HG03565 (cell line): ENCODE measurements at regions not wholly inside any gene's neighbourhood (a gene's known extent, or its start where the extent isn't known, plus 50 kb on each side); places are given as distances from the start of the nearest gene placed in this dataset.
A peak's percentile ranks its signal among the peaks of the same experiment; 100 is the strongest.

Experiments used
- ATAC-seq: cut with Tn5 transposase; IDR thresholded peaks from one replicate; pipeline ENCODE4 v1.9.1; 2021; ENCODE audit warnings: mild to moderate bottlenecking, moderate library complexity; ENCODE audit not compliant: unreplicated experiment

DNA sequence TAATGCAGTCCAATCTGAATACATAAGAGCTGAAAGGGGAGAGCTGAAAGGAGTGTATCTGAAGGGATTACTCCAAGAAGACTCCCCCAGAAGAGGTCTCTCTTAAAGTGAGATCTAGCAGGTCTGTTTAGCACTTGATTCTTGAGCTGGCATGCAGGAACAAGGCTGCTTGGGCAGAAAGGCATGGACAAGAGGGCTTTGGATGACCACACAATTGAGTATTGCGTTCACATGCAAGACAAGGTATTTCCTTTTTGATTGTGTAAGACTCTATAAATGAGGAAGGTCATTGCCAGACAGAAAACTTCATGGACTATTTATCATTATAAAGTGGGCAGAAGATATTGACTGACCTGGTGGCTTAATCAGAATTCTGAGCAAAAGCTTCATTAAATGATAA is 145.5 kb upstream of the AFF2 start:
- ATAC-seq = no peak

DNA sequence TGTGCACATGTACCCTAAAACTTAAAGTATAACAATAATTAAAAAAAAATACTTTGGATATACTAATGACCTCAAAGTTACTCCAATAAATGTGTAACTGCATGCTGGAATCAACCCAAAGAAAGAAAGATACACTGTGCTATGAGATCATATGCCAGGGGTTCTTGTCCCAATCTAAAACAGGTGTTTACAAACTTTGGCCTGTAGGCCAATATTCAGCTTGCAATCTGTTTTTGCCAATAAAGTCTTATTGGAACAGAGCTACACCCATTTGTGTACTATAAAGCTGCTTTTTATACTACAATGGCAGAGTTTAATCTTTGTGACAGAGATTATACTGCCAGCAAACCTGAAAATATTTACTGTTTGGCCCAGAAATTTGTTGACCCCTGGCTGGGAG is 138.8 kb upstream of the AFF2 start:
- ATAC-seq = no peak

DNA sequence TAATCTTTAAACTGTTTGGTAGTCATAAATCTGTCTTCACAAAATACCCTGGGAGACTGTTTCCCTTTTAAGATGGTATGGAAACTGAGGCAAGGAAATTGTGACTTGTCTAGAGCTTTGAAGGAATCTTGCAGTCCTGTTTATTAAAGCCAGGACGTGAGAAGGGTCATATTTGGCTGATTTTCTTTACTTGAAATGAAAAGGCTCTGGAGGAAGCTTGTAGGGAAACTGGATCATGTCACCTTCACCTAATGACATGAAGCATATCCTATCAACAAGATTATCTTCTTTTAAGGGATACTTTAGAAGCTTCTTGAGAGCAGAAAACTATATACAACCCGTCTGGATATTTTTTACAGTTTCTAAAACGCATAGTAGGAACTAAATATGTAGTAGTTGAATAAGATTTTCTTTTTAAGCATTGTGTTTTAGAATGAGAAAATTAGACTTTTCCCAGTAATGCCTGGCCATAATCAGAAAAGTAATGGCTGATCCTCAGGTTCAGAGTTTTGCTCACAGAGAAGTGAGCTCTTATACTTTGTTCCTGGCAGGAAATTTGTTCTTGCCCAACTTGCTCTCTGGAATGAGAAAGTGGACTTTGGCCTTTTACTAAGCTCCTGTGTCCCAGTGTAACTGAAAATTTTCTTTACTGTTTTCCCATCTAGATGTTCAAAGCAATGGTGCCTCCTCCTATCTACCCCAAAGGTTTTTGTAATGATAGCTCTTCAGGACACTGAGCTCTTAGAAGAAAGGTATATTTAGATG is 136.8 kb upstream of the AFF2 start:
- no peak for ATAC-seq

DNA sequence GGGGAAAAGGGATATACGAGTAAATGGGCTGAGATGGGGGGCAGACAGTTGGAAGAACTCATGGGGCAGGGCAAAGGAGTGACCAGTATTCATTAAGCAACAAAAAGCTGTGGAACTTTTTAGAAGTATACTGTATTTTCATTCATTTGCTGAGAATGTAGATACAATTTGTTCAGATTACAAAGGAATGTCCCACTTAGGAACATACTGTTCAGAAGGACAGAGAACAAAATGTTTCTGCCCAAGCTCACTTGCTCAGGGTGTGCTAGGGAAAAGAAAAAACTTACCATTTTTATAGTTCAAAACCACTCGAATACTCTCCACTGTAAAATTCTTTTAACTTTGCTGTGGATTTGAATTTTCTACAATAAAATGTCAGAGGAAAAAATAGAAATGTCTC is 135.2 kb upstream of the AFF2 start:
- no peak for ATAC-seq

DNA sequence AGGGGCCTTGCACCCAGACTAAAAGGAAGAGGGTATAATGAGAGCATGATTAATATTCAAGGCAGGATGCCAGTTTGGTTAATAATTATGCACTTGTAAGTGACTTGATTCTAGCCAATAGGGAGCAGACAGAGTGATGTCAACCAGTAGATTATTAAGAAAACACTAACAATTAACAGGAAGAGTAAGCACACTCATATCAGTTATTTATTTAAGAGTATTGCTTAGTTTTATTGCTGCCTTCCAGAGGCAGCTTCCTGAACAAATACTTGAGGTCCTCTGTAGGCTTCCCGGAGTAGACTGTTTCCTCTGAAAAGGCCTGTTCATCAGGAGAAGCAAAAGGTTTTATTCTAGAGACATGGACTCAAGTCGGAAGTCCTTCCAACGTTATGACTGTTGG is 129.1 kb upstream of the AFF2 start:
- ATAC-seq = no peak

DNA sequence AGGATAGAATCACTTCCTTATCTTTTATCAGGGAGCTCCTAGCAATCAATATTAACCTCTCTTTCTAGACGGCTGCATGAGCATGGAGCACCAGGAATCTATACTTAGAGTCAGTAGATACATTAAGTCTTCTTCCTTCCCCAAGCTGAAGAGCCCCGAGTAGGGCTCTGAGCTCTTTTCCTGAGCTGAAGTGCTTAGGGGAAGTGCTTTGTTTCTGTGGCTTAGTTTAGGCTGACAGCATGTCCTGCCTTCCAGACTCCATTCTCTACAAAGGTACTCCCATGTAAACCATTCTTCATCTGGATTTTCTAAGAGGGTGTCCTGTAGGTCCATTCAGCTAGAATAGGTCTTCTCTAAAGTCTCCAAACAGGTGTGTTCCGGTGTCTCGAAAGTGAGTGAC is 127.5 kb upstream of the AFF2 start:
- no peak for ATAC-seq

DNA sequence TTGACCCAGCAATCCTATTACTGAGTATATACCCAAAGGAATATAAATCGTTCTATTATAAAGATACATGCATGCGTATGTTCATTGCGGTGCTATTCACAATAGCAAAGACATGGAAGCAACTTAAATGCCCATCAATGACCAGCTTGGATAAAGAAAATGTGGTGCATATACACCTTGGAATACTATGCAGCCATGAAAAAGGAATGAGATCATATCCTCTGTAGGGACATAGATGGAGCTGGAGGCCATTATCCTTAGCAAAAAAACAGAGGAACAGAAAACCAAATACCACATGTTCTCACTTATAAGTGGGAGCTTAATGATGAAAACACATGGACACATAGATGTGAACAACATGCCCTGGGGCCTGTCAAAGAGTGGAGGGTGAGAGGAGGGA is 124.1 kb upstream of the AFF2 start:
- no peak for ATAC-seq

DNA sequence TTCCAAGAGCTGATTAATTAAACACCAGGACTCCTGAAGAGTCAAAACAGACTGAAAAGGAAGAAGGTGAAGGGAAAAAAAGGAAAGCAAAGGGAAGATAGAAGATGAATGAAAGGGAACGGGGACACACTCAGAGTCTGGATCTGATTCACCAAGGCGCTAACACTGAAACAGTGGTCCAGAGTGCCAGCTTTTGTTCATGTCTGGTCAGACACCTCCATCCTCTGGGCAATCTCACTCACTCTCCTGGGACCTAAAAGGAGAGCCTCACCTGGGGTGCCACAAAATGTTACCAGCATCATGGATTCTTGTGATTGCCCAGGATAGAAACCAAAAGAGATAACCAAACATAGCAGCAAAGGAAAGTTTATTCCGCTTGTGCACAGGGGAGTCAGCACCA is 120.3 kb upstream of the AFF2 start:
- no peak for ATAC-seq

DNA sequence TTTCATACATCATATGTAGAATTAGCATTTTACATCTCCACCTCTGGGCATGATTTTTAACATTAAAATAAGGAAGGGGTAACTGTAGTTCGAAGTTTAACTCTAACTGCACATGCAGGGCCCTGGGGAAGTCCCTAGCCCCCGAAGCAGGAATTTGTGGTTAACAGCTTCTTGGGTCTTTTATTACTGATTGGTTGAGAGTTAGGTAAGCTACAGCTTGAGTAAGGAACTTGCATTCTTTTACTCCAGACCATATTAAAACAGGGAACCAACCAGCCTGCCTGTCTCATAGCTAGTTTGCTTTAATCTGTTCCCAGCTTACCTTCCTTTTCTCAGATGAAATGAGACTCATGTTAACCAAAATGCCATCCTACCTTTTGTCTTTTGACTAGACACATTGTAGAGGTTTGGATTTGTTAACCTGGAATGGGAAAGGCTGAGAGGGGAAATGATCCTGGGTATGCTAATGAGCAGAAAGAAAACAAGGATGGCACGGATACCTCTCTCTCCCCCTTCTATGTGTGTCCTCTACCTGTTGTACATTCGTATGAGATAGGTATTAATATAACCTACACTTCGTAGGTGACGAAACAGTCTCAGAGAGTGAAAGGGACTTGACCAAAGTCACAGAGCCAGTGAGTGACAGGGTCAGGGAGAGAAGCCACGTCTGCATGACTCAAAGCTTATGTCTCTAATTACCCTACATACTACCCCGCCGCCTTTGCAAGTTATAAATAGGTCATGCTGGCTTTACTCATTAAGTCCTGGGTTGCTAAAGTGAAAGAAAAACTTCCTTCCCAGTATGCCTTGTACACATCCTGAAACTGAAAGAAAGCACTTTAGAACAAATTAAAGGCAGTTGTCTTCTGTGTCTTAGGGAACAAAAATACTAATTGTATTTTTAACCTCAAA is 119.5 kb upstream of the AFF2 start:
- peak; percentile 93 for ATAC-seq

DNA sequence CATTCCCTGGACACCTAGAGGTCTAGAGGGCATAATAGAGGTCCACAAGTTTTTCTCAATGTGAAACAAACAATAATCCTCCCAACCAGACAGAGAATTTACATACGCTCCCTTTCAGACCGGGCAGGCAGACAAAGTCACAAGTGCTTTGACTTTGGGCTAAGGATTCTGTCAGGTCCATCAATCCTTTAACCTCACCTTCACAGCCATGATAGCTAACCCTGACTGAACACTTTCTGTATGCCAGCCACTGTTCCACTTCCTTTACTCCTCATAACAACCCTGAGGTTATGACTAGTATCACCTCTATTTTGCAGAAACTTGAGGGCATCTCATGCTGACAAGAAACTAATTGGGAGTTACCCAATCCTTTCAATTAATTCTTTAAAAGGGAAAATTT is 118.8 kb upstream of the AFF2 start:
- ATAC-seq = peak; percentile 7

DNA sequence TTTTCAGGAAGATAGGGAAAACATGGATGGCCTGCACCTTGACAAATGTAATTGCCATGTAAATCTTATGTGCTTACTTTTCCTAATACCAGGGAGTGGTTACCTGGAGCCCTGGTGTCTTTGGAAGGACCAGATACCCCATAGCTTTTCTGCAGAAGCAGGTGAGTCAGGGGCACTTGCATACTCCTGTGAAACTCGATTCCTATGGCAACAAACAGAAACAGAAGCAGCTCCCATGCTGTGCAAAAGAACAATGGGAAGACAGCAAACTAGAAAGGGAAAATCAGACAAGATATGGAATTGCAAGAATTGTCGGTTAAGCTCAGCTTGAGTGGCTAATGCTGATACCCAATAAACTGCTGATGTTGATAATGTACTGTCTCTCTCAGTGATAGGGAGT is 117.4 kb upstream of the AFF2 start:
- no peak for ATAC-seq

DNA sequence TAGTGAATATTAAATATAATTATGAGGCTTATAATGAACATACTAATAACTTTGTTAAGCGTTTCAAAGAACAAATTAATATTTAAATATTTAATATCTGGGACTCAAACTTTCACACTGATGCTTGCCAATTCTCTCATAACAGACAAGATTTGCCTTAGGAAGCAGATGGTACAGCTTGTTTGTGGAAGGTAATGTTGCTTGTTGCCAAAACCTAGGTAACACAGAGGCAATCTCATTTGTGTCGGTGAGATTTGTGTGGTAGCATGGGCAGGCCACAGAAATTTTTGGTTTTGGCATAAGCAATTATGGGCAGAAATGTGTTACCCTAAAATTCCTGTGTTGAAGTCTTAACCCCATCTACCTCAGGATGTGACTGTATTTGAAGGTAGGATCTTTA is 114.9 kb upstream of the AFF2 start:
- no peak for ATAC-seq

DNA sequence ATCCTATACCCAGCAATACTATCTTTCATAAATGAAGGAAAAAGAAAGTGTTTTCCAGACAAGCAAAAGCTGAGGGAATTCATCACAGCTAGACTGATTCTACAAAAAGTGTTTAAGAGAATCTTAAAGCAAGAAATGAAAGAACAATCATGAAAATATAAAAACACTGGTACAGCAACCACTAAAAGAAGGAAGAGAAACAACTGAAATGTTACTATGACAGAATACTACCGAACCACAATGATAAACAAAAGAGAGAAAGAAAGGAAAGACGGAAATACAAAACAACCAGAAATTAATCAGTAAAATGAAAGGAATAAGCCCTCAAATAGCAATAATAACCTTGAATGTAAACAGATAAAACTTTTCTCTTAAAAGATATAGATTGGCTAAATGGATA is 110.8 kb upstream of the AFF2 start:
- no peak for ATAC-seq

DNA sequence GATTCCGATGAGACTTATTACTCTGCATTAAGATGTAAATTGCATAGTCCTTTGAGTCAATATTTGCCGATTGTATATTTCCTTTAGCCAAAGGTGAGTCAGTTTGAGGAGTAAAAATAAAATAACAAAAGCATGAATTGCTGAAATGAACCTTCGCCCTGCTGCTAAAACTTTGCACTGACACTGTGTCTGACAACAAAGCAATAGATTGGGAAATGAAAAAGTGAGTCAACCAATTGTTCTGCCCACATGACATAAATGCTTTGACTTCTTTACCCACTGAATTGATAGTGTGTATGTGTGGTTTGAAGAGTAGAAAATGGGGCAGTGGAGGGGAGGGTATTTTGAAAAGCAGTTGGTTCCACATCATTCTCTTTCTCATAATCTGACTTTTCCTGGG is 88.4 kb upstream of the AFF2 start:
- ATAC-seq = no peak

DNA sequence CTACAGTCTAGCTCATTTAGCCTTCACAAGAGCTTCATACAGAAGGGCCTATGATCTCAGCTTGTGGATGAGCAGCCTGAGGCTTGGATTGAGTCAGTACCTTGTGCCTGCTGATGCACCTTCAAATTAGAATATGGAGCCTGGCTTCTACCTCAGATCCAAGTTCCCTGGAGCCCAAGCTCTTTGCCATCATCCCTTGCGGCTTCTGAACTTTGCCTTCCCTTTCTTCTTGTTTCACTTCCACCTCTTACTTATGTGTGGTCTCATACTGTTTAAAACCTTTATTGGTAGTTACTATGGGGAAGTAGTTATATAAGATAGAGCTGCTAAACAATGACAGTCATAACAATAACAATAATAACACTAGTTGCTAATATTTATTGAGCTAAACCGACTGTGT is 84.3 kb upstream of the AFF2 start:
- no peak for ATAC-seq

DNA sequence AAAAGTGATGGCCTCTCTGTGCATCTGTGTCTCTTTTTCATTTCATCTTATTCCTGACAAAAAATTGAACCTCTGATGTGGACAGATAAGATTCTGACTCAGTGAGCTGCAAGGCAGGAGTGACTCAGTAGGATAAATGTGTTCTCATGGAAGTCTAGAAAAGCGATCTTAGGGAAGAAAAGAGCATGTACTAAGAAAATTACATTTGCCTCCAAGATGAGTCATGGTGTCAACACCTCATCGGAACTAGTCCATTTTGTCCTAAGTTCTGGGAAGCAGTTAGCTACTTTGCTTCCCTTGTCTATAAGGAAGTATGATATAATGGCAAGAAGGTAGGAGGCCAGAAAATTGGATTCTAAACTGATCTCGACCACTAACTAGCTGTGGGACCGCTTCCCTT is 83.5 kb upstream of the AFF2 start:
- ATAC-seq = no peak

DNA sequence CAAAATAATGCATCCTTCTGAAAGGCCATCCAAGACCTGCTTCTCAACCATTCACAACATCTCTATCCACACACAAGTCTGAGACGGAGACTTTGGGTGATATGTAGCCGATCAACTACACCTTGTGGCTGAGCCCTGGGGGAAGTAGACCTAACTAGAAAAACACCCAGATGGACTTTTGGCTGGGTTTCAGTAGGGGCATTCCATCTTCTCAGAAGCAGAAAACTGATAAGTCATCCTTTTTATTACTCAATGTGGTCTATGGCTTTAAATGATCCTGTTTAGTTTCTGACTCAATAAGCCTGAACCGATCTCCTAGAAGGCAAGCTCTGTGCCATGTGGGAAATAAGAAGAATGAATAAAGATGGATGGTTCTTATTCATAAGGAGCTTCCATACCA is 82.5 kb upstream of the AFF2 start:
- ATAC-seq = no peak

DNA sequence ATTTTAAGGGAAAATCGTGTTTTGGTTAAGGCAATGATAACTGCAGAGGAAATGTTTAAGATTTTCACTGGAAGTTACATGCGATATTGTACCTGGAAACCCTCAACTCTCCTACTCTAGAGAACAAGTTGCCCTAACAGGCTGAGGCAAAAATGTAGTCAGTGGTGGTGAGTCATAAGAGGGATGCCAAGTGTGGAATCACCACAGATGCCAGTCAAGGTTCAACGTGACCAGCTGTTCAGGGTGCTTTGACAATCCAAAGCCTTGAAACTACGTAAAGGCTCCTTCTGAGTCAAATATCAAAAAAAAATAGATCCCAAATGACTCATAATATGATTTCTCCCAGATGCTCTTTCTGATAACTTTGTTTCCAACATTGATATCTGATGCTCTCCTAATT is 77.9 kb upstream of the AFF2 start:
- no peak for ATAC-seq

DNA sequence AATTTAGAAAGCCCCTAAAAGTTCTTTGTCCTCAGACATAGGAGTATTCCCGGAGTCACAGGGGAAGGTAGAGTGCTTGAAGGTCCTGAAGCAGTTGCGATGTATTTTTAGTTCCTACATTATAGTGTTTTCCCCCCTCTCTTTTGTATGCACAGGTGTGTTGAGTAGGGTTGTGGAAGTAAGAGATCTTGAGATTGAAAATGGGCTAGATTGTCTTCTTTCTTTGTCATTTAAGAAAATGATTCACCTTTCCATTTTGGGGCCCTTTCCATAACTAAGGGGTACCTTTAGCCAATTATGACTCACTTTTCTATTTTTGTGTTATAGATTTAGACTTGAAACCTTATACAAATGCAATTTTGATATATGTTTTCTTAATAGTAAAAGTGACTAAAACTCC is 75.8 kb upstream of the AFF2 start:
- ATAC-seq = no peak

DNA sequence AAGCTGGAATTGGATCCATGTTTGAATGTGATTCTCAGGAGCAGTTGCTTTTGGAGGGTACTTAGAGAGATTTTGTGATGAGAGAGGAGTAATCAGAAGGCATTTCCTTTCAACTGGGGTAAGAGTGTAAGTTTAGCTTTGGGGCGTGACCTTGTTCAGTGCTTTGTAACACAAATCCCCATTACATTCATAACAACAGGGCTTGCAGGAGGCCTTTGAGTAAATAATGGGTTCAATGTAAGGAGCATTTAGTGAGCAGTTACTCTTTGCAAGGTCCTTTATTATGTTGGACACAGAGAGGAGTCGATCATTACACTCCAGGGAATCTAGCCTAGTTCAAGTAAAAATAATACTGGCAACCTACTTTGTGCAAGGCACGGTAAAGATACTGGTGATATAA is 74.0 kb upstream of the AFF2 start:
- no peak for ATAC-seq

DNA sequence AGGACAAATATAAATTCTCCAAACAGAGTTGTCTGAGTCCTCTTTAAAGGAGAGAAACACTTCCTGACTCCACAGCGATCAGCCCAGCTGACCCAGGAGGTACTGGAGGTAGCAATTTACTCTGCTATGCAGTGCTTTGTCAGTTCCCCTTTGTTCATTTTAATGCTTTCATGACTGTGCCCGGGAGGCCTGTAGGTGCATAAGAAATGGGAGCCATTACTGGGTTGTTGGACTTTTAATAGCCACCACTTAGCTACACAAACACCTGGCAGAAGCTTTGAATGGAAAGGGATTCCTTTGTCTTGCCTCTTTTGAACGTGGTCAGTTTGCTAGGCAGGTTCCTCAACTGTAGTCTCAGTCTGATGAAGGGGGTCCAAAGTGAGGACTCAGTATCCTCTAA is 59.0 kb upstream of the AFF2 start:
- no peak for ATAC-seq

DNA sequence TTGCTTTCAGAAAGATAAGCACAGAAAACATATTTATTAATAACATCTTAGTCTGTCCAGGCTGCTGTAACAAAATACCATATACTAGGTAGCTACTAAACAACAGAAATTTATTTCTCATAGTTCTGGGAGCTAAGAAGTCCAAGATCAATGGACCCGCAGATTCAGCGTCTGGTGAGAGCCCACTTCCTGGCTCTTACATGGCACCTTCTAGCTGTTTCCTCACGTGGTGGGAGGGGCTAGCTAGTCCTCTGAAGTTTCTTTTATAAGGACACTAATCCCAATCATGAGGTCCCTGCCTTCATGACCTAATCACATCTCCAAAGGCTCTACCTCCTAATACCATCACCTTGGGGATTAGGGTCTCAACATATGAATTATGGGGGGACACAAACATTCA is 57.2 kb upstream of the AFF2 start:
- no peak for ATAC-seq
